ENCODE measurements at regions not wholly inside any gene's neighbourhood (a gene's known extent, or its start where the extent isn't known, plus 50 kb on each side); places are given as distances from the start of the nearest gene placed in this dataset.

DNA sequence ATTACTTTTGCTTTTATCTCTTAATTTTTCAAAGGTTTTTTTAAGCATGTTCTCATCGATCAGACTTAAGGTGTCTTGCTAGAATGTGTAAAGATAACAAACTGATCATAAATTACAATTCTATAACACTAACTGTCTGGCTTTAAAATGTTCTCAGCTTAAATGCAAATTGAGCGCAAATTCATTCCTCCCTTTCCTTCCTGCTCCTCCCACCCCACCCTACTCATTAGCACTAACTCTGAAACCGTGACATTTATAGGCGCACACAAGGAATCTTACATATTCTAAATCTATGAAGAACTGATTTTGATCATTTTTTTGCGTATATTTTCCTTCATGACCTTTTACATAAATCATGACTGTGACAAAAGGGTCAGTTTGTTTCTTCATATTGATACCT lies 590.0 kb upstream of the DIAPH2 start:
- Histone ChIP-seq H3K4me3 (ENCODE audit: low read length) (no peak overlapping the region), H4K20me1 (ENCODE audit: insufficient read depth, low read length) (no peaks in the 10 kb centered on the region), H3K27me3 (ENCODE audit: low read depth, low read length) (no peaks in the 10 kb centered on the region), H3K9ac (ENCODE audit: low read length) (no peak overlapping the region), H3K79me2 (ENCODE audit: low read length) (no peaks in the 10 kb centered on the region), H3K27ac (ENCODE audit: low read length) (no peak overlapping the region), H3K36me3 (replicated peaks; ENCODE audit: low read depth, low read length) (no peaks in the 10 kb centered on the region), H2AFZ (ENCODE audit: low read depth, low read length) (no peak overlapping the region), H3K9me3 (ENCODE audit: insufficient read depth, low read length) (no peaks in the 10 kb centered on the region), H3K4me2 (ENCODE audit: low read length) (no peak overlapping the region), H3K4me1 (ENCODE audit: low read length) (no peaks in the 10 kb centered on the region)
- TF ChIP-seq CTCF (IDR thresholded peaks at IDR 0.05; ENCODE audit: low read depth, low read length) (no peak), EZH2phosphoT487 (IDR thresholded peaks at IDR 0.05; ENCODE audit: low read depth) (no peak)

DNA sequence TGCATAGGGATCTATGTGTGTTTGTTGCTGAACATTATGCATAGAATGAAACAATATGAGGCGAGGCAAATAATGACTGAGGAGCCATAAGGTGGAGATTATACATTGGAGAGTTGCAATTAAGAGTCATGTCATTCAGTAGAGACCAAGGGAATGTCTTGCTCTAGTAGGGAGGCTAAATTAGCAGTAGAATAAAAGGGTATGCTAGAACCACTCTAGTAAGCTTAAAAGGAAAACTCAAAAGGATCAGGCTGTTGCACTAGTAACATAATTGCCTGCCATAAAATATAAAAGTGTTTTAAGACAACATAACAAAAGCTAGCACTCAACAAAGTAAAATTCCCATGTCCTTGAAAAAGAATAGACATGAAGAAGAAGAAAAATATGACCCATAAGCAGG lies 586.2 kb upstream of the DIAPH2 start:
- no peaks in the 10 kb centered on the region for H3K9me3 ChIP-seq (ENCODE audit: insufficient read depth, low read length)
- no peak overlapping the region for H3K4me3 ChIP-seq (ENCODE audit: low read length)
- H3K36me3 ChIP-seq (replicated peaks; ENCODE audit: low read depth, low read length), result no peaks in the 10 kb centered on the region
- H3K27ac ChIP-seq (ENCODE audit: low read length), result no peak overlapping the region
- no peak overlapping the region for H3K4me2 ChIP-seq (ENCODE audit: low read length)
- no peaks in the 10 kb centered on the region for H3K4me1 ChIP-seq (ENCODE audit: low read length)
- no peaks in the 10 kb centered on the region for H4K20me1 ChIP-seq (ENCODE audit: insufficient read depth, low read length)
- H3K9ac ChIP-seq (ENCODE audit: low read length), result no peak overlapping the region
- TF ChIP-seq CTCF (IDR thresholded peaks at IDR 0.05; ENCODE audit: low read depth, low read length) (no peak), EZH2phosphoT487 (IDR thresholded peaks at IDR 0.05; ENCODE audit: low read depth) (no peak)
- H3K79me2 ChIP-seq (ENCODE audit: low read length), result no peaks in the 10 kb centered on the region
- no peaks in the 10 kb centered on the region for H3K27me3 ChIP-seq (ENCODE audit: low read depth, low read length)
- no peak overlapping the region for H2AFZ ChIP-seq (ENCODE audit: low read depth, low read length)

DNA sequence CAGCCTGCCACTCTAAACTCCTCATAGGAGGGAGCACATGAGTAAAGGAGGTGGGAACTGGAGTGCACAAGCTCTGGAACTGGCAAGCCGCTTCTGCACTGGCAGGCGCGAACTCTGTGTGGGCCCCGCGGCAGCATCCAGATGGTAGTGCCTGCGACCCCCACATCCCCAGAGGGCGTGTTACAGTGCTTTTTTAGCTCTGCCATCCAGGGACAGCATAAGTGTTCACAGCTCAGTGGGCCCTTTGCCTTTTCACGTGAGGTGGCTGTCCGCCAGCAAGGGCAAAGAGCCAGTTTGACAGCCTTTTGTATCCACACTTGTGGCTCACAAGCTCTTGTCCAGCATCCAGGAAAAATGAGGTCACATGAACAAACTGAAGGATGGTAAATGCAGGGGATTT lies 581.6 kb upstream of the DIAPH2 start:
- H3K9ac ChIP-seq (ENCODE audit: low read length), result no peak overlapping the region
- no peaks in the 10 kb centered on the region for H3K9me3 ChIP-seq (ENCODE audit: insufficient read depth, low read length)
- H3K4me2 ChIP-seq (ENCODE audit: low read length), result no peak overlapping the region
- no peaks in the 10 kb centered on the region for H3K79me2 ChIP-seq (ENCODE audit: low read length)
- H3K4me3 ChIP-seq (ENCODE audit: low read length), result no peak overlapping the region
- no peaks in the 10 kb centered on the region for H3K36me3 ChIP-seq (replicated peaks; ENCODE audit: low read depth, low read length)
- H2AFZ ChIP-seq (ENCODE audit: low read depth, low read length), result no peak overlapping the region
- H3K27me3 ChIP-seq (ENCODE audit: low read depth, low read length), result no peaks in the 10 kb centered on the region
- TF ChIP-seq EZH2phosphoT487 (IDR thresholded peaks at IDR 0.05; ENCODE audit: low read depth) (no peak), CTCF (IDR thresholded peaks at IDR 0.05; ENCODE audit: low read depth, low read length) (no peak)
- H3K4me1 ChIP-seq (ENCODE audit: low read length), result no peaks in the 10 kb centered on the region
- H3K27ac ChIP-seq (ENCODE audit: low read length), result no peak overlapping the region
- no peaks in the 10 kb centered on the region for H4K20me1 ChIP-seq (ENCODE audit: insufficient read depth, low read length)

- H3K27me3 ChIP-seq (ENCODE audit: low read depth, low read length), result no peaks in the 10 kb centered on the region
- no peaks in the 10 kb centered on the region for H3K79me2 ChIP-seq (ENCODE audit: low read length)
- H2AFZ ChIP-seq (ENCODE audit: low read depth, low read length), result no peak overlapping the region
- TF ChIP-seq EZH2phosphoT487 (IDR thresholded peaks at IDR 0.05; ENCODE audit: low read depth) (no peak), CTCF (IDR thresholded peaks at IDR 0.05; ENCODE audit: low read depth, low read length) (no peak)
- H3K9ac ChIP-seq (ENCODE audit: low read length), result no peak overlapping the region
- no peak overlapping the region for H3K4me2 ChIP-seq (ENCODE audit: low read length)
- no peaks in the 10 kb centered on the region for H3K4me1 ChIP-seq (ENCODE audit: low read length)
- no peak overlapping the region for H3K27ac ChIP-seq (ENCODE audit: low read length)
- no peaks in the 10 kb centered on the region for H3K36me3 ChIP-seq (replicated peaks; ENCODE audit: low read depth, low read length)
- no peak overlapping the region for H3K4me3 ChIP-seq (ENCODE audit: low read length)
- H3K9me3 ChIP-seq (ENCODE audit: insufficient read depth, low read length), result no peaks in the 10 kb centered on the region
- no peaks in the 10 kb centered on the region for H4K20me1 ChIP-seq (ENCODE audit: insufficient read depth, low read length)
Measured at GRCh38 chrX:96112689-96113088, 572.0 kb upstream of the DIAPH2 start.
